Uterus (tissue), 3 donors: ENCODE measurements at regions not wholly inside any gene's neighbourhood (a gene's known extent, or its start where the extent isn't known, plus 50 kb on each side); places are given as distances from the start of the nearest gene placed in this dataset.

Experiments
- DNase-seq, 2 donors: peaks; one replicate each; pipeline ENCODE4 v3.0.0-alpha.2; 2019 to 2020
- H3K27ac ChIP-seq, 2 donors: fragments of 200-600 bp; sonication (generic); 1 replicate in 1 of 2; 2 replicates in 1 of 2; pipeline ENCODE4 v1.5.1; 2016 to 2018
- H3K27me3 ChIP-seq, 2 donors: fragments of 200-600 bp; sonication (generic); one replicate each; pipeline ENCODE4 v1.5.1; 2018 to 2019; ENCODE audit warnings: control low read depth in 1 of 2
- H3K36me3 ChIP-seq, 2 donors: fragments of 200-600 bp; sonication (generic); one replicate each; pipeline ENCODE4 v1.5.1; 2019; ENCODE audit warnings: control low read depth in 1 of 2
- H3K4me1 ChIP-seq, 2 donors: fragments of 200-600 bp; sonication (generic); one replicate each; pipeline ENCODE4 v1.5.1; 2018 to 2019; ENCODE audit warnings: control low read depth in 1 of 2
- H3K4me3 ChIP-seq, 2 donors: fragments of 200-600 bp; sonication (generic); 1 replicate in 1 of 2; 2 replicates in 1 of 2; pipeline ENCODE4 v1.5.1; 2018 to 2019; ENCODE audit warnings: mild to moderate bottlenecking in 1 of 2
- H3K9me3 ChIP-seq, 2 donors: fragments of 200-600 bp; sonication (generic); one replicate each; pipeline ENCODE4 v1.5.1; 2019; ENCODE audit warnings: control low read depth in 1 of 2
- POLR2A ChIP-seq, 2 donors: fragments of 450-650 bp; IDR thresholded peaks; one replicate each; pipeline ENCODE4 v1.6.1; 2016; ENCODE audit warnings: antibody characterized with exemption in 2 of 2, mild to moderate bottlenecking in 1 of 2, moderate library complexity in 1 of 2
- intact Hi-C: fragments of 100-400 bp; cut with DNase I; formaldehyde crosslinking; loops from one replicate; pipeline ENCODE4 v1.15.1; 2023; ENCODE audit warnings: low total_unique reads
- TF ChIP-seq, protein P1 (sequence below), 4 experiments: fragments of 200-600 bp in 2 of 4; fragments of 450-650 bp in 2 of 4; sonication (generic) in 2 of 4; IDR thresholded peaks; one replicate each; pipeline ENCODE4 v1.5.1; 2016 to 2019; ENCODE audit warnings: antibody characterized with exemption in 4 of 4, mild to moderate bottlenecking in 2 of 4, moderate library complexity in 1 of 4
- donor health status: DM: yes; HTN: yes; CAD: no.

- TF ChIP-seq, protein P1, sequence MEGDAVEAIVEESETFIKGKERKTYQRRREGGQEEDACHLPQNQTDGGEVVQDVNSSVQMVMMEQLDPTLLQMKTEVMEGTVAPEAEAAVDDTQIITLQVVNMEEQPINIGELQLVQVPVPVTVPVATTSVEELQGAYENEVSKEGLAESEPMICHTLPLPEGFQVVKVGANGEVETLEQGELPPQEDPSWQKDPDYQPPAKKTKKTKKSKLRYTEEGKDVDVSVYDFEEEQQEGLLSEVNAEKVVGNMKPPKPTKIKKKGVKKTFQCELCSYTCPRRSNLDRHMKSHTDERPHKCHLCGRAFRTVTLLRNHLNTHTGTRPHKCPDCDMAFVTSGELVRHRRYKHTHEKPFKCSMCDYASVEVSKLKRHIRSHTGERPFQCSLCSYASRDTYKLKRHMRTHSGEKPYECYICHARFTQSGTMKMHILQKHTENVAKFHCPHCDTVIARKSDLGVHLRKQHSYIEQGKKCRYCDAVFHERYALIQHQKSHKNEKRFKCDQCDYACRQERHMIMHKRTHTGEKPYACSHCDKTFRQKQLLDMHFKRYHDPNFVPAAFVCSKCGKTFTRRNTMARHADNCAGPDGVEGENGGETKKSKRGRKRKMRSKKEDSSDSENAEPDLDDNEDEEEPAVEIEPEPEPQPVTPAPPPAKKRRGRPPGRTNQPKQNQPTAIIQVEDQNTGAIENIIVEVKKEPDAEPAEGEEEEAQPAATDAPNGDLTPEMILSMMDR (IDR thresholded peaks at IDR 0.05): no peak
- TF ChIP-seq POLR2A (IDR thresholded peaks at IDR 0.05): no peak
- Histone ChIP-seq H3K27me3 (no peaks in the 10 kb centered on the region), H3K36me3 (no peaks in the 10 kb centered on the region), H3K4me3 (no peak overlapping the region), H3K4me1 (no peaks in the 10 kb centered on the region), H3K27ac (no peak overlapping the region), H3K9me3 (no peaks in the 10 kb centered on the region)
- intact Hi-C loops: loop anchor here (10.0 kb wide), 1 partner anchor 345 kb away; no protein-coding TSS in a partner anchor
- DNase-seq: no peak
These were observed 893.0 kb downstream of the UQCRFS1 start for GRCh38 chr19:28319918-28320317.

- DNase-seq: no peak
- H3K9me3 ChIP-seq: no peaks in the 10 kb centered on the region
- H3K4me1 ChIP-seq: no peaks in the 10 kb centered on the region
- intact Hi-C loops: no loop called here
- no peak overlapping the region for H3K4me3 ChIP-seq
- TF ChIP-seq, protein P1 (IDR thresholded peaks at IDR 0.05): no peak
- no peak for TF ChIP-seq POLR2A (IDR thresholded peaks at IDR 0.05)
- no peak overlapping the region for H3K27ac ChIP-seq
- no peaks in the 10 kb centered on the region for H3K27me3 ChIP-seq
- H3K36me3 ChIP-seq: no peaks in the 10 kb centered on the region
These were observed 893.7 kb downstream of the UQCRFS1 start for GRCh38 chr19:28319227-28319626.

DNA sequence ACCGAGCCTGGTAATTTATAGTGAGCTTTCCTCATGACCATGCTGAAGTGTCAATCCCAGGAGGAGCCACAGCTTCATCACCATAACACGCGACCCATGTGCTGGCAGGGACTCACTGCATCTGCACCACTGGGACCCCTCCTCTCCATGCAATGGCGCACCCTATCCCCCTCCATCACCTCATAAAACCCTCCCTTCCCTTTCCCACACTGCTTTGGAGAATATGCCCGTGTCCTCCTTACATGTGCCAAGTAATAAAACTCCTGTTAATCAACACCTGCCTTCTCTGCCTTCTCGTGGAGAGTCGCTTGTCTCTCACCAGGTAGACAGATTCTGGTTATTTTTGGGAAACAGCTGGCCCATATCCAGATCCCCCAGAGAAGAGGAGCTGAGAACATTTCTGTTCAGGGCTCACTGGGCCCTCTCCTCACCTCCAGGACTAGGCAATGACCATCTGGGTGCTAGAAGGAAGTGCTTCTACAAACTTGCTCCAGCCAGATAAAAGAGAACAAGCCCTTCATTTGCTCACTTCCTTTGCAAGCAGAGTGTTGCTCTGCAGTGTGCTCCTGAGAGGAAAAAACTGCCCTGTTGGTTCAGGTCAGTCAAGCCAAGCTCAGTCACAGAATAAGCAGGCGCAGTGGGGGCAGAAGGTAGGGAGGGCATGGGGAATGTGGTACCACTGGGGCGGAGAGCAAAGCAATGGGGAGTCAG is 894.3 kb downstream of the UQCRFS1 start:
- intact Hi-C loops: no loop called here
- Histone ChIP-seq H3K4me3 (no peak overlapping the region), H3K36me3 (no peaks in the 10 kb centered on the region), H3K27ac (no peak overlapping the region), H3K4me1 (no peaks in the 10 kb centered on the region), H3K27me3 (no peaks in the 10 kb centered on the region), H3K9me3 (no peaks in the 10 kb centered on the region)
- no peak for DNase-seq
- TF ChIP-seq, protein P1 (IDR thresholded peaks at IDR 0.05): no peak
- TF ChIP-seq POLR2A (IDR thresholded peaks at IDR 0.05): no peak

DNA sequence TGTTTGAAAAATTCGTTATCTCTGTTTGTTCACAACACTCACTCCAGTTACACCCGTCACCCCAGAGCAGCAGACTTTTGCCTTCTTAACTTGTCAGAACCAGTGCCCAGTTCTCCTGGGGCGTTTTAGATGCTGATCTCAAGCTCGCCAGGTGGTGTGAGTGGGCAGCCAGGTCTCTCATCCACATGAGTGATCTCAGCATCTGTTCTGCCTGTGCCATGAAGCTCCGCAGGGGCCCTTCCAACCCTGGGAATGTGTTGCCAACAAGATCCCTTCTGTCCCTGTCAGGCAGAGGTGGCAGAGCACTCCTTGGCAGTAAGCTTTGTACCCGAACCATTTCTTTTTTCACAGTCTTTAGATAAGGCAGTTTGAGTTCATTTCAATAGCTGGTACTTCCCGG is 896.5 kb downstream of the UQCRFS1 start:
- H3K4me3 ChIP-seq: no peak overlapping the region
- no peaks in the 10 kb centered on the region for H3K9me3 ChIP-seq
- H3K4me1 ChIP-seq: no peaks in the 10 kb centered on the region
- no peak for TF ChIP-seq POLR2A (IDR thresholded peaks at IDR 0.05)
- TF ChIP-seq, protein P1 (IDR thresholded peaks at IDR 0.05): no peak
- H3K27me3 ChIP-seq: no peaks in the 10 kb centered on the region
- no peak for DNase-seq
- H3K27ac ChIP-seq: no peak overlapping the region
- no peaks in the 10 kb centered on the region for H3K36me3 ChIP-seq
- intact Hi-C loops: no loop called here

DNA sequence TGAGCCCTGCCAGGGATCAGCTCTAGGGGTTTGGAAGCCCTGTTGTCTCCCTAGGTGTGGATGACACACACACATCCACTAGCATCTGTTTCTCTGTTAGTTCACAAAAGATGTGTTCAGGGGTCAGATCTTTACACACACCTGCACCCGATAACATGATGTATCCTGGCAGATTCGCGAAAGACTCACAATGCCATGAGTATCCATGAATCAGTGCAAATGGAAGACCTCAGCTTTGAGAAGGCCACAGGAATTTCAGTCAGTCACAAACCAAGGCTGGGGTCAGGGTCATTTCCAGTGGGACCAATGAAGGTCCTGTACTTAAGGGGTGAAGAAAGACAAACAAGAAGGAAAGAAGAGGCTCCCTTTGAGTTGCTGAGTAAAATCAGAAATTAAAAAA is 898.2 kb downstream of the UQCRFS1 start:
- H3K4me3 ChIP-seq: no peak overlapping the region
- TF ChIP-seq, protein P1 (IDR thresholded peaks at IDR 0.05): no peak
- TF ChIP-seq POLR2A (IDR thresholded peaks at IDR 0.05): no peak
- H3K4me1 ChIP-seq: no peaks in the 10 kb centered on the region
- no peak for DNase-seq
- H3K27me3 ChIP-seq: no peaks in the 10 kb centered on the region
- no peaks in the 10 kb centered on the region for H3K36me3 ChIP-seq
- H3K27ac ChIP-seq: no peak overlapping the region
- intact Hi-C loops: no loop called here
- no peaks in the 10 kb centered on the region for H3K9me3 ChIP-seq
